DND-41 (cell line): ENCODE measurements at regions not wholly inside any gene's neighbourhood (a gene's known extent, or its start where the extent isn't known, plus 50 kb on each side); places are given as distances from the start of the nearest gene placed in this dataset.

Source experiments
- ATAC-seq: fragments of 200-7000 bp; cut with Tn5 transposase; 3 replicates; pipeline ENCODE4 v1.9.1; 2021; ENCODE audit warnings: low read depth; ENCODE audit not compliant: insufficient read depth
- DNase-seq: peaks from one replicate; pipeline ENCODE4 v3.0.0-alpha.2; 2020
- H2AFZ ChIP-seq: 2 replicates; pipeline ENCODE4 v1.6.0; 2012; ENCODE audit warnings: low read depth, low read length
- H3K27ac ChIP-seq: 2 replicates; pipeline ENCODE4 v1.5.1; 2012; ENCODE audit warnings: low read length, inconsistent platforms
- H3K27me3 ChIP-seq: fragments of 200-600 bp; sonication (generic); 2 replicates; pipeline ENCODE4 v1.6.0; 2012; ENCODE audit warnings: low read length, mild to moderate bottlenecking, inconsistent platforms; ENCODE audit not compliant: insufficient read depth, poor library complexity
- H3K36me3 ChIP-seq: 2 replicates; pipeline ENCODE4 v1.5.1; 2012; ENCODE audit warnings: low read length, inconsistent platforms; ENCODE audit not compliant: insufficient read depth
- H3K4me1 ChIP-seq: 2 replicates; pipeline ENCODE4 v1.5.1; 2012; ENCODE audit warnings: mild to moderate bottlenecking, low read length; ENCODE audit not compliant: insufficient read depth
- H3K4me2 ChIP-seq: 2 replicates; pipeline ENCODE4 v1.6.0; 2012; ENCODE audit warnings: mild to moderate bottlenecking, moderate library complexity, low read length, inconsistent platforms; ENCODE audit not compliant: insufficient read depth
- H3K4me3 ChIP-seq, 2 experiments: fragments of 200-600 bp in 1 of 2; shearing (Covaris generic) in 1 of 2; 2 replicates each; pipeline ENCODE4 v1.5.1; 2012 to 2016; ENCODE audit warnings: inconsistent platforms in 2 of 2, low read length in 2 of 2, mild to moderate bottlenecking in 2 of 2, low read depth in 1 of 2, moderate library complexity in 1 of 2
- H3K79me2 ChIP-seq: 2 replicates; pipeline ENCODE4 v1.6.0; 2012; ENCODE audit warnings: low read length, inconsistent platforms; ENCODE audit not compliant: insufficient read depth
- H3K9ac ChIP-seq: 2 replicates; pipeline ENCODE4 v1.6.0; 2012; ENCODE audit warnings: low read depth, mild to moderate bottlenecking, inconsistent platforms, low read length, moderate library complexity
- H3K9me3 ChIP-seq: 2 replicates; pipeline ENCODE4 v1.5.1; 2012; ENCODE audit warnings: low read length, moderate library complexity, mild to moderate bottlenecking, inconsistent platforms; ENCODE audit not compliant: insufficient read depth, severe bottlenecking
- H4K20me1 ChIP-seq: 2 replicates; pipeline ENCODE4 v1.6.0; 2012; ENCODE audit warnings: low read length; ENCODE audit not compliant: insufficient read depth
- CTCF ChIP-seq: IDR thresholded peaks from 2 replicates; pipeline ENCODE4 v1.5.1; 2012; ENCODE audit warnings: borderline replicate concordance, low read length, moderate library complexity, mild to moderate bottlenecking; ENCODE audit not compliant: poor library complexity, severe bottlenecking; ENCODE audit errors: extremely low read depth
- EZH2 ChIP-seq: IDR thresholded peaks from 3 replicates; pipeline ENCODE4 v1.6.1; 2012; ENCODE audit warnings: borderline replicate concordance, low read depth, mild to moderate bottlenecking, moderate library complexity, low read length, inconsistent platforms; ENCODE audit not compliant: severe bottlenecking

GRCh38 chr11:112748252-112748651 is 213.0 kb upstream of the NCAM1 start:
- Histone ChIP-seq H3K27ac (no peak overlapping the region), H3K9me3 (no peaks in the 10 kb centered on the region), H4K20me1 (no peaks in the 10 kb centered on the region), H3K4me3 (no peak overlapping the region), H3K79me2 (no peaks in the 10 kb centered on the region), H2AFZ (no peak overlapping the region), H3K4me2 (no peak overlapping the region), H3K36me3 (no peaks in the 10 kb centered on the region), H3K9ac (no peak overlapping the region), H3K4me1 (peaks cover 4% of the 10 kb centered on the region; the same call in 1 of the 2 replicates), H3K27me3 (no peaks in the 10 kb centered on the region)
- TF ChIP-seq CTCF (no peak), EZH2 (no peak)
- ATAC-seq (no peak), DNase-seq (no peak)

- no peak for DNase-seq
- Histone ChIP-seq H3K9me3 (no peaks in the 10 kb centered on the region), H3K79me2 (no peaks in the 10 kb centered on the region), H3K4me2 (no peak overlapping the region), H4K20me1 (no peaks in the 10 kb centered on the region), H2AFZ (no peak overlapping the region), H3K4me3 (no peak overlapping the region), H3K9ac (no peak overlapping the region), H3K27me3 (no peaks in the 10 kb centered on the region), H3K27ac (no peak overlapping the region), H3K4me1 (peaks cover 4% of the 10 kb centered on the region; the same call in 1 of the 2 replicates), H3K36me3 (no peaks in the 10 kb centered on the region)
- no peak for TF ChIP-seq EZH2
- no peak for TF ChIP-seq CTCF
- no peak for ATAC-seq
Observed at GRCh38 chr11:112748713-112749543, 212.3 kb upstream of the NCAM1 start.

GRCh38 chr11:112751329-112751728 is 209.9 kb upstream of the NCAM1 start:
- Histone ChIP-seq H3K79me2 (no peaks in the 10 kb centered on the region), H3K4me2 (no peak overlapping the region), H4K20me1 (no peaks in the 10 kb centered on the region), H3K4me1 (peaks cover 2% of the 10 kb centered on the region; the same call in 1 of the 2 replicates), H3K27ac (no peak overlapping the region), H3K9me3 (no peaks in the 10 kb centered on the region), H2AFZ (no peak overlapping the region), H3K27me3 (no peaks in the 10 kb centered on the region), H3K36me3 (no peaks in the 10 kb centered on the region), H3K4me3 (no peak overlapping the region), H3K9ac (no peak overlapping the region)
- DNase-seq (no peak), ATAC-seq (no peak)
- TF ChIP-seq EZH2 = no peak
- TF ChIP-seq CTCF = no peak
